ENCODE measurements at regions not wholly inside any gene's neighbourhood (a gene's known extent, or its start where the extent isn't known, plus 50 kb on each side); places are given as distances from the start of the nearest gene placed in this dataset.
"Not testable (repeated sequence)": the region's sequence is repeated elsewhere in the genome, so short reads cannot be mapped to it uniquely, and the experiment has no call there.

DNA sequence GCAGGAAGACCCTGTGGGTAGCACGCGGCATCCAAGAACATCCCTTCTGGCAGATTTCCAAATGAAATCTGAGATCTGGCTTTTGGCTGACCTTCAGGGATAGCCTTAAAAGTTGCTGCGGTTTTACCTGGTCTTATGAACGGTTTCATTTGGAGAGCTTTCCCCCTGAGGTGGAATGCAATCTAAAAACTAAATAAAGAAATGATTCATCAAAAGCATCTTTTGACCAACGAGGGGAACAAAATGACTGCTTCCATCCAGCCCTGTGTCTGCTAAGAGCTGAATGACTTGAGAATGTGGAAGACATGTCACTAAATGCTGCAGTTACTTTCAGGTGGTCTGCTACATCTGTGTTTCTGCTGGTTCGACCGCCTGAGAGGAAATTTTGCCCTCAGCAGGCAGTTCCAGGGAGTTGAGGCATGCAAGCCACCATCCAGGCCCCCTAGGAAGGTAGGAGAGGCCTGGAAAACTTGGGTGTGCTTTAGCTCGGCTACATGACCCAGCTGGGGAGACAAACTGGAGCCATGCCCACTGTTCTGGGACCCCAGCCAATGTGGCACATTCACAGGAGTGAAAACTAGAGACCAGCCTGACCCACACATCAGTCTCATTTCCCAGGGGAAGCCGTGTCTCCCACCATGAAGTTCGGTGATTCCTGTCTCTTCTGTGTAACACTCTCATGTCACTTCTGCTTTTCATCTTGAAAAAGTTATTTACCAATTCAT lies 175.1 kb upstream of the KL start:
- DNase-seq: no peak
- intact Hi-C loops (cut with DNase I): no loop called here
- Histone ChIP-seq H3K4me3 (no peak overlapping the region), H3K36me3 (no peaks in the 10 kb centered on the region), H3K27ac (no peak overlapping the region), H3K9me3 (no peaks in the 10 kb centered on the region), H3K27me3 (no peaks in the 10 kb centered on the region), H3K4me1 (peaks cover 0 to 4% (median 2%) of the 10 kb centered on the region in 4 donors)
- TF ChIP-seq POLR2A (IDR thresholded peaks at IDR 0.05) (no peak), EP300 (IDR thresholded peaks at IDR 0.05) (no peak), CTCF (IDR thresholded peaks at IDR 0.05) (no peak), POLR2AphosphoS5 (IDR thresholded peaks at IDR 0.05) (no peak)
- 73 to 85% methylated on average over 10 of the region's 10 CpGs for whole genome bisulfite sequencing, 2 donors

GRCh38 chr13:32845952-32846950 lies 170.0 kb upstream of the KL start:
- Histone ChIP-seq H3K9me3 (no peaks in the 10 kb centered on the region), H3K27ac (no peak overlapping the region), H3K4me1 (peaks cover 0 to 2% (median under 1%) of the 10 kb centered on the region in 4 donors), H3K4me3 (no peak overlapping the region), H3K27me3 (no peaks in the 10 kb centered on the region), H3K36me3 (no peaks in the 10 kb centered on the region)
- TF ChIP-seq POLR2A (IDR thresholded peaks at IDR 0.05) (no peak), CTCF (IDR thresholded peaks at IDR 0.05) (no peak), EP300 (IDR thresholded peaks at IDR 0.05) (no peak), POLR2AphosphoS5 (IDR thresholded peaks at IDR 0.05) (no peak)
- intact Hi-C loops (cut with DNase I): no loop called here
- 84 to 88% methylated on average over 12 of the region's 12 CpGs for WGBS, 2 donors
- no peak for DNase-seq

DNA sequence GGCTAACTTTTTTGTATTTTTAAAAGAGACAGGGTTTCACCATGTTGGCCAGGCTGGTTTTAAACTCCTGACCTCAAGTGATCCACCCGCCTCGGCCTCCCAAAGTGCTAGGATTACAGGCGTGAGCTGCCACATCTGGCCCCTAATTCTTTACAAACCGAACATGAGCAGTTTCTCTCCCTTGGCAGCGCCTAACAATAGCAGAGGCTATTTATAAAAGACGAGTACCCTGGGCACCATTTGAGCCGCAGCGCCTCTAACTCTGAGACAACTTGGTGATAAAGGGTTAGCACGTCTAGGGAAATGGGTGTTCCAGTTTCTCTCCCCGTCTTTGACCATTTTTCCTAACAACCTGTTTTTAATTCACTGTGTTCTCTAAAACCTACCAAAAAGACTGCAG lies 168.2 kb upstream of the KL start:
- H3K27me3 ChIP-seq; H3K9me3 ChIP-seq; H3K4me1 ChIP-seq; H3K36me3 ChIP-seq; H3K4me3 ChIP-seq; DNase-seq; intact Hi-C loops (cut with DNase I): not testable (repeated sequence)
- WGBS, 2 donors: 81 to 82% methylated on average over 10 of the region's 10 CpGs
- H3K27ac ChIP-seq: peak overlapping the region in 2 of 4 donors; percentile 30 to 35

GRCh38 chr13:32849369-32849768 lies 166.9 kb upstream of the KL start:
- Histone ChIP-seq H3K4me3 (no peak overlapping the region), H3K27ac (no peak overlapping the region), H3K9me3 (no peaks in the 10 kb centered on the region), H3K36me3 (no peaks in the 10 kb centered on the region), H3K4me1 (no peaks in the 10 kb centered on the region), H3K27me3 (no peaks in the 10 kb centered on the region)
- DNase-seq: no peak
- intact Hi-C loops (cut with DNase I): no loop called here
- 91 to 92% methylated on average over 9 of the region's 9 CpGs for WGBS, 2 donors
- TF ChIP-seq CTCF (IDR thresholded peaks at IDR 0.05) (no peak), POLR2A (IDR thresholded peaks at IDR 0.05) (no peak), EP300 (IDR thresholded peaks at IDR 0.05) (no peak), POLR2AphosphoS5 (IDR thresholded peaks at IDR 0.05) (no peak)

DNA sequence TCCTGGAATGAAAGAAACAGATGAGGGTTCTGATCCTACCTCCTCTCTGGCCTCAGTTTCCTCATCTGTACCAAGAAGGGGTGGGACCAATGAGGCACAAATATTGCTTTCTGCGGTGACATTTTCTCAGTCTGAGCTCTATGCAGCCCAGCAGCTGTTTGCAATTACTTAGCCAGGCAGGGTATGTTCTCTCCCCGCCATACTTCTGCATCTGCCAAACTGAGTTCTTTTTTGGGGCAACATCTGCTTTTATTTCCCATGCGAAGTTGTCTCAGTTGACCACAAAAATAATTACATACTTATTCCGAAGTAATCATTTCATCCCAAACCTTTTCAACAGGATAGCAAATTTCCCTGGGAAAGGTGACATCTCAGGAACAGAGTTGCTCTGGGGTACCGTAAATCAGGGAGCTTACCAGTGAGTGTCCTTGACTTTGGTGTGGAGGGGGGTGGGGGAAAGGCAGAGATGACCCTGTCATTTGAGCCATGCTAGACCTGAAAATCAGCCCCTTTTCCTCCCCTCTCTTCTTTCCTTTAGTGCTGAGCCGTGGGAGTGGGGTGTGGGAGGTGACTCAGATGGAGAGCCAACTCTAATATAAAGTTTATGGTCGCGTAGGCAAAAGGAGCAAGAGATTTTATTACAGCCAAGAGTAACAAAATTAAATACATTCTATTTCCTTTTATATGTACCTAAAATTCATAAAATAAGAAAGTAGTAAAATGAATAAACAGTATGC lies 165.7 kb upstream of the KL start:
- no peak for DNase-seq
- no peaks in the 10 kb centered on the region for H3K36me3 ChIP-seq
- TF ChIP-seq EP300 (IDR thresholded peaks at IDR 0.05) (no peak), POLR2A (IDR thresholded peaks at IDR 0.05) (no peak), CTCF (IDR thresholded peaks at IDR 0.05) (no peak), POLR2AphosphoS5 (IDR thresholded peaks at IDR 0.05) (no peak)
- H3K4me1 ChIP-seq: no peaks in the 10 kb centered on the region
- no peaks in the 10 kb centered on the region for H3K9me3 ChIP-seq
- WGBS, 2 donors: 54 to 87% methylated on average over 8 of the region's 8 CpGs
- intact Hi-C loops (cut with DNase I): no loop called here
- no peaks in the 10 kb centered on the region for H3K27me3 ChIP-seq
- no peak overlapping the region for H3K27ac ChIP-seq
- H3K4me3 ChIP-seq: no peak overlapping the region

All from sigmoid colon (tissue), 6 donors.